HepG2 (cell line): ENCODE measurements at regions not wholly inside any gene's neighbourhood (a gene's known extent, or its start where the extent isn't known, plus 50 kb on each side); places are given as distances from the start of the nearest gene placed in this dataset.

Experiments used
- ATAC-seq: fragments of 200-7000 bp; cut with Tn5 transposase; 3 replicates; pipeline ENCODE4 v1.9.1; 2020; ENCODE audit warnings: mild to moderate bottlenecking, moderate library complexity
- BruUV-seq: library from RNA; stranded (reverse); fragments of 400-500 nt; replicated peaks from 2 replicates; lab custom pipeline; 2021; lab: Mats Ljungman, UMichigan
- CTCF ChIA-PET: fragments of 300-600 bp; formaldehyde crosslinking; extraction: SDS; loops from one replicate; lab custom pipeline; 2021; ENCODE audit warnings: low total read pairs, inconsistent platforms, low intra/inter-chr PET ratio; lab: Yijun Ruan, JAX
- POLR2A ChIA-PET: fragments of 350-600 bp; sonication (Branson Sonifier 250); formaldehyde crosslinking; loops from one replicate; lab custom pipeline; 2020; ENCODE audit warnings: antibody characterized with exemption, inconsistent platforms; lab: Yijun Ruan, JAX
- DNase-seq: peaks from one replicate; pipeline ENCODE4 v3.0.0-alpha.2; 2015; ENCODE audit warnings: low spot score
- FAIRE-seq: peaks from 3 replicates; lab custom pipeline; 2011; peaks lifted over from hg19 to GRCh38; lab: Jason Lieb, UNC
- H2AFZ ChIP-seq: one replicate; pipeline ENCODE4 v1.6.1; 2011; ENCODE audit warnings: low read length, inconsistent platforms
- H3K27ac ChIP-seq: fragments of 300-600 bp; 3 replicates; pipeline ENCODE4 v1.8.0; 2011; ENCODE audit warnings: mixed run types, mild to moderate bottlenecking, mixed read lengths, low read length, inconsistent platforms; ENCODE audit not compliant: insufficient read depth; ENCODE audit errors: extremely low read length
- H3K27me3 ChIP-seq, 2 experiments: fragments of 200-600 bp in 1 of 2; 2 replicates in 1 of 2; 3 replicates in 1 of 2; pipeline versions ENCODE4 v1.6.0 to v1.8.0; 2011; ENCODE audit warnings: low read length in 2 of 2, mild to moderate bottlenecking in 2 of 2, moderate library complexity in 2 of 2, inconsistent platforms in 1 of 2; ENCODE audit not compliant: insufficient read depth in 2 of 2, control insufficient read depth in 1 of 2
- H3K36me3 ChIP-seq, 2 experiments: fragments of 200-600 bp in 1 of 2; replicated peaks in 1 of 2; 2 replicates in 1 of 2; 3 replicates in 1 of 2; pipeline versions ENCODE4 v1.5.1 to v1.8.0; 2011; ENCODE audit warnings: low read length in 2 of 2, inconsistent platforms in 1 of 2; ENCODE audit not compliant: insufficient read depth in 2 of 2, control insufficient read depth in 1 of 2
- H3K4me1 ChIP-seq: 2 replicates; pipeline ENCODE4 v1.5.1; 2012; ENCODE audit warnings: low read length, inconsistent platforms; ENCODE audit not compliant: insufficient read depth
- H3K4me2 ChIP-seq: 2 replicates; pipeline ENCODE4 v1.6.0; 2011; ENCODE audit warnings: low read depth, low read length, inconsistent platforms
- H3K4me3 ChIP-seq, 3 experiments: fragments of 200-600 bp in 1 of 3; sonication (generic), shearing (Covaris generic) in 1 of 3; replicated peaks in 1 of 3; 2 replicates each; pipeline ENCODE4 v1.5.1; 2011 to 2016; ENCODE audit warnings: low read length in 3 of 3, inconsistent platforms in 2 of 3, low read depth in 2 of 3, mild to moderate bottlenecking in 2 of 3, control low read depth in 1 of 3, mixed read lengths in 1 of 3; ENCODE audit not compliant: insufficient read depth in 1 of 3
- H3K79me2 ChIP-seq: one replicate; pipeline ENCODE4 v1.6.1; 2011; ENCODE audit warnings: low read length, inconsistent platforms; ENCODE audit not compliant: insufficient read depth
- H3K9ac ChIP-seq: 2 replicates; pipeline ENCODE4 v1.6.0; 2011; ENCODE audit warnings: mild to moderate bottlenecking, low read depth, low read length, inconsistent platforms; ENCODE audit not compliant: insufficient read depth
- H3K9me3 ChIP-seq: 2 replicates; pipeline ENCODE4 v1.5.1; 2012; ENCODE audit warnings: mild to moderate bottlenecking, low read length
- H4K20me1 ChIP-seq: 2 replicates; pipeline ENCODE4 v1.6.0; 2011; ENCODE audit warnings: inconsistent platforms, mild to moderate bottlenecking, low read length, moderate library complexity; ENCODE audit not compliant: insufficient read depth
- DPF2 ChIP-seq: sonication (generic); formaldehyde crosslinking; IDR thresholded peaks from 2 replicates; pipeline ENCODE4 v1.4.0; 2020; ENCODE audit warnings: mild to moderate bottlenecking, low read depth, missing genetic modification reagents, borderline replicate concordance
- DR1 ChIP-seq: sonication (generic); formaldehyde crosslinking; IDR thresholded peaks from 2 replicates; pipeline ENCODE4 v1.8.0; 2021; ENCODE audit warnings: mild to moderate bottlenecking, missing genetic modification reagents, inconsistent platforms
- ESRRA ChIP-seq: sonication (generic); formaldehyde crosslinking; IDR thresholded peaks from 2 replicates; pipeline ENCODE4 v1.5.1; 2020; ENCODE audit warnings: mild to moderate bottlenecking, low read depth, missing genetic modification reagents
- GABPA ChIP-seq, 2 experiments: IDR thresholded peaks; 2 replicates each; pipeline ENCODE4 v1.6.1; 2011 to 2016; ENCODE audit warnings: low read depth in 2 of 2, low read length in 1 of 2, missing biosample characterization in 1 of 2, missing genetic modification characterization in 1 of 2
- HNRNPUL1 ChIP-seq: fragments of 200-400 bp; formaldehyde crosslinking; IDR thresholded peaks from 2 replicates; pipeline ENCODE4 v1.6.1; 2017; ENCODE audit warnings: low read depth, mild to moderate bottlenecking, low read length, moderate library complexity
- KMT2A ChIP-seq: sonication (generic); formaldehyde crosslinking; IDR thresholded peaks from 2 replicates; pipeline ENCODE4 v1.4.0; 2020; ENCODE audit warnings: missing genetic modification reagents
- NONO ChIP-seq, 2 experiments: fragments of 450-650 bp in 1 of 2; sonication (generic) in 1 of 2; formaldehyde crosslinking in 1 of 2; IDR thresholded peaks in 1 of 2; conservative IDR thresholded peaks in 1 of 2; 2 replicates each; pipeline versions ENCODE4 v1.6.1 to v1.8.0; 2017 to 2022; ENCODE audit warnings: mild to moderate bottlenecking in 1 of 2, missing genetic modification reagents in 1 of 2, moderate library complexity in 1 of 2
- NR3C1 ChIP-seq: sonication (generic); formaldehyde crosslinking; IDR thresholded peaks from 2 replicates; pipeline ENCODE4 v1.4.0; 2020; ENCODE audit warnings: missing genetic modification reagents
- PRPF4 ChIP-seq: fragments of 200-400 bp; formaldehyde crosslinking; IDR thresholded peaks from 2 replicates; pipeline ENCODE4 v1.6.1; 2016; ENCODE audit warnings: low read length, low read depth; ENCODE audit not compliant: poor library complexity, severe bottlenecking
- REL ChIP-seq: sonication (generic); formaldehyde crosslinking; conservative IDR thresholded peaks from 2 replicates; pipeline ENCODE4 v1.8.0; 2022; ENCODE audit warnings: mild to moderate bottlenecking, missing genetic modification reagents, moderate library complexity
- RFX1 ChIP-seq: fragments of 450-650 bp; IDR thresholded peaks from 2 replicates; pipeline ENCODE4 v1.6.1; 2017
- ZFY ChIP-seq: sonication (generic); formaldehyde crosslinking; IDR thresholded peaks from 2 replicates; pipeline ENCODE4 v1.4.0; 2020; ENCODE audit warnings: missing genetic modification reagents
- ZKSCAN1 ChIP-seq: fragments of 150-350 bp; IDR thresholded peaks from 2 replicates; pipeline ENCODE4 v1.6.1; 2014; ENCODE audit warnings: low read length
- ZNF260 ChIP-seq: sonication (generic); formaldehyde crosslinking; IDR thresholded peaks from 2 replicates; pipeline ENCODE4 v1.4.0; 2020; ENCODE audit warnings: missing genetic modification reagents, low read depth, mild to moderate bottlenecking, borderline replicate concordance
- ZNF431 ChIP-seq: sonication (generic); formaldehyde crosslinking; IDR thresholded peaks from 2 replicates; pipeline ENCODE4 v1.9.0; 2022; ENCODE audit warnings: missing genetic modification reagents, low read depth, mild to moderate bottlenecking, borderline replicate concordance
- WGBS: methylation state at CpG from one replicate; pipeline ENCODE4 v1.1.6; 2017; ENCODE audit warnings: low lambda C conversion rate; 5-methylcytosine and 5-hydroxymethylcytosine counted together
- in situ Hi-C: cut with HindIII; loops from 2 replicates; pipeline ENCODE4 v1.10.0; 2017; ENCODE audit warnings: low pct_unique_long_range_greater_than_20kb; ENCODE audit not compliant: extremely low pct_ligation_motif_present
- intact Hi-C: fragments of 100-400 bp; cut with micrococcal nuclease; formaldehyde crosslinking; loops from one replicate; pipeline ENCODE4 v1.10.0; 2022; ENCODE audit not compliant: unreplicated experiment
- TF ChIP-seq, protein P1 (sequence below): IDR thresholded peaks from 2 replicates; pipeline ENCODE4 v1.6.1; 2018; ENCODE audit warnings: missing genetic modification reagents, mild to moderate bottlenecking, missing compliant biosample characterization
- TF ChIP-seq, protein P2 (sequence below): sonication (generic); formaldehyde crosslinking; IDR thresholded peaks from 2 replicates; pipeline ENCODE4 v1.5.0; 2020; ENCODE audit warnings: missing genetic modification reagents
- TF ChIP-seq, protein P3 (sequence below): IDR thresholded peaks from 2 replicates; pipeline ENCODE4 v1.6.1; 2016; ENCODE audit warnings: low read depth, borderline replicate concordance
- TF ChIP-seq, protein P4 (sequence below): sonication (generic); formaldehyde crosslinking; IDR thresholded peaks from 2 replicates; pipeline ENCODE4 v1.4.0; 2020; ENCODE audit warnings: missing genetic modification reagents, low read depth, mild to moderate bottlenecking, borderline replicate concordance

DNA sequence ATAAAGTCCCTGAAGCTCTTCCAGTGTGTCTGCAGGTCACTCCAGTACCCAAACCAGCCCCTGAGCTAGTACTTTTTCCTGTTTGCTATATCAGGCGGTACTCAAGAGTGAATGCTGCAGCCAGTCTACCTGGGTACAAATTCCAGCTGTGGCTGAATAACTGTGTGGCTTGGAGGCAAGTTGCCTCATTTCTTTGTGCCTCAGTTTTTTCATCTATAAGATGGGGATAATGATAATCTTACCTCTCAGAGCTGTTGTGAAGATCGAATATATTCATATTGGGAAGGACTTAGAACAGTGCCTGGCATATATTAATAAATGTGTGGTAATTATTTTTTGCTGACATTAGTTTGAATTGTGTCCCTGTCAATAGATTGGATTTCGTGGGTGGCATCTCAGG lies 191.2 kb downstream of the WDR11 start (continued):
- TF ChIP-seq PRPF4 (no peak), NONO (IDR thresholded peaks at IDR 0.05) (no peak), NONO (CRISPR knock-in tag; conservative IDR thresholded peaks at IDR 0.05) (no peak), ZFY (no peak), ESRRA (CRISPR knock-in tag) (no peak), KMT2A (CRISPR knock-in tag) (no peak), ZNF431 (no peak), NR3C1 (CRISPR knock-in tag) (no peak)
- TF ChIP-seq, protein P1, sequence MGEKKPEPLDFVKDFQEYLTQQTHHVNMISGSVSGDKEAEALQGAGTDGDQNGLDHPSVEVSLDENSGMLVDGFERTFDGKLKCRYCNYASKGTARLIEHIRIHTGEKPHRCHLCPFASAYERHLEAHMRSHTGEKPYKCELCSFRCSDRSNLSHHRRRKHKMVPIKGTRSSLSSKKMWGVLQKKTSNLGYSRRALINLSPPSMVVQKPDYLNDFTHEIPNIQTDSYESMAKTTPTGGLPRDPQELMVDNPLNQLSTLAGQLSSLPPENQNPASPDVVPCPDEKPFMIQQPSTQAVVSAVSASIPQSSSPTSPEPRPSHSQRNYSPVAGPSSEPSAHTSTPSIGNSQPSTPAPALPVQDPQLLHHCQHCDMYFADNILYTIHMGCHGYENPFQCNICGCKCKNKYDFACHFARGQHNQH (CRISPR knock-in tag): no peak

DNA sequence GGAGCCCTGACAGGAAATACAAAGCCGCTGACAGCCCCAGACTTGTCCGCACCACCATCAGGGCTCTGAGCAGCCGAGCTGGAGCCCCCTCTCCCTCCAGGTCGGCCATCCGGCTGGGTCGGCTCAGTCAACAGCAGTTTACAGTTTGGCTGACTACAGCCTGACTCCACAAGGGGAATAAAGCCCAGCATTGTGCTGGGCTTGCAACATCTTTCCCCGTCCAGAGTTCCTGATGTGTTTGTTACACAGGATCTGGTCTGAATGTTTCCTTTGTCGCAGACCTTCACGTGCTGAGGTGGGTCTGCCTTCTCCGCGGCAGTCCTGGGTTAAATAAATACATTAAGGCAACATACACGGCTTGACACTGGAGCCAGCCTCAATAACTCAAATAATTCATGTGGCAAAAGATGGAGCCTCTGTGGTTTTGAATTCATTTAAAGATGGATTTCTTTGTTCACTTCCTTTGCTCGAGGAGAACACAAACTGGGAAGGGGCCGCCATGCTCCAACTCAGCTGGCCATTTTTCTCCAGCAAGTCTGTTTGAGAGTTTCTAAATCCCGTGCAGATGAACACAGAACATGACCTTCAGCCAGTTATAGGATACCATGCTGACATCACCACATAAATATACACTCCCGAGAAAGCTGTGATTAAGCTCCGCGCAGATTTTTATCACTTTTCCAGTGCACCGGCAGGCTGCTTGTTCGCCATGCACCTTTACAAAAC lies 192.1 kb downstream of the WDR11 start:
- intact Hi-C loops (loop anchor here (1.0 kb wide), 1 partner anchor 21 kb away; no protein-coding TSS in a partner anchor), in situ Hi-C loops (no loop called here)
- ChIA-PET POLR2A (interaction anchor here (0.5 to 1.6 kb wide), 9 partner anchors 11 to 811 kb away, joined by 3 to 12 read pairs (median 4); no protein-coding TSS in a partner anchor), CTCF (no interaction called here)
- TSS peak; percentile 90 for BruUV-seq
- Histone ChIP-seq H3K4me1 (peaks cover 38% of the 10 kb centered on the region), H3K27me3 (no peaks in the 10 kb centered on the region), H3K27ac (peak overlapping the region; percentile 90), H3K4me3 (peak overlapping the region; percentile 11 to 59 (median 45); a peak in 5 of 6 replicates), H3K79me2 (no peaks in the 10 kb centered on the region), H4K20me1 (no peaks in the 10 kb centered on the region), H3K9me3 (no peaks in the 10 kb centered on the region), H3K9ac (peak overlapping the region; percentile 69), H3K36me3 (no peaks in the 10 kb centered on the region), H2AFZ (peak overlapping the region; percentile 57), H3K4me2 (peak overlapping the region; percentile 79)
- 1% methylated on average over 14 of the region's 20 CpGs for WGBS
- peak; percentile 98 for ATAC-seq
- peak; percentile 98 for DNase-seq
- FAIRE-seq: peak; percentile 93
- TF ChIP-seq, protein P2, sequence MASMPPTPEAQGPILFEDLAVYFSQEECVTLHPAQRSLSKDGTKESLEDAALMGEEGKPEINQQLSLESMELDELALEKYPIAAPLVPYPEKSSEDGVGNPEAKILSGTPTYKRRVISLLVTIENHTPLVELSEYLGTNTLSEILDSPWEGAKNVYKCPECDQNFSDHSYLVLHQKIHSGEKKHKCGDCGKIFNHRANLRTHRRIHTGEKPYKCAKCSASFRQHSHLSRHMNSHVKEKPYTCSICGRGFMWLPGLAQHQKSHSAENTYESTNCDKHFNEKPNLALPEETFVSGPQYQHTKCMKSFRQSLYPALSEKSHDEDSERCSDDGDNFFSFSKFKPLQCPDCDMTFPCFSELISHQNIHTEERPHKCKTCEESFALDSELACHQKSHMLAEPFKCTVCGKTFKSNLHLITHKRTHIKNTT: no peak
- TF ChIP-seq, protein P3, sequence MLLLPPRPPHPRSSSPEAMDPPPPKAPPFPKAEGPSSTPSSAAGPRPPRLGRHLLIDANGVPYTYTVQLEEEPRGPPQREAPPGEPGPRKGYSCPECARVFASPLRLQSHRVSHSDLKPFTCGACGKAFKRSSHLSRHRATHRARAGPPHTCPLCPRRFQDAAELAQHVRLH (CRISPR knock-in tag): no peak
- no peak for TF ChIP-seq DR1 (CRISPR knock-in tag)
- TF ChIP-seq DPF2: peak; percentile 46; the same call in 1 of the 2 replicates
- no peak for TF ChIP-seq RFX1
- TF ChIP-seq GABPA (IDR thresholded peaks at IDR 0.05; ENCODE audit: low read depth, low read length): no peak
- no peak for TF ChIP-seq GABPA (CRISPR knock-in tag; IDR thresholded peaks at IDR 0.05; ENCODE audit: low read depth)
- no peak for TF ChIP-seq ZNF260
- TF ChIP-seq REL (CRISPR knock-in tag): no peak
- TF ChIP-seq ZKSCAN1: no peak
- TF ChIP-seq, protein P4, sequence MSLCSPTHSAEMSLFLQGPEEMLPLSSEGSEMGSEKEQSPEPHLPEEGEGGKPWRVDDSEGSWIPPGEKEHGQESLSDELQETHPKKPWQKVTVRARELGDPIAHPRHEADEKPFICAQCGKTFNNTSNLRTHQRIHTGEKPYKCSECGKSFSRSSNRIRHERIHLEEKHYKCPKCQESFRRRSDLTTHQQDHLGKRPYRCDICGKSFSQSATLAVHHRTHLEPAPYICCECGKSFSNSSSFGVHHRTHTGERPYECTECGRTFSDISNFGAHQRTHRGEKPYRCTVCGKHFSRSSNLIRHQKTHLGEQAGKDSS (CRISPR knock-in tag): 0 out of 2 replicates have a peak, but pooled peaks have one; percentile 65
- no peak for TF ChIP-seq HNRNPUL1
